ENCODE measurements at regions not wholly inside any gene's neighbourhood (a gene's known extent, or its start where the extent isn't known, plus 50 kb on each side); places are given as distances from the start of the nearest gene placed in this dataset.

DNA sequence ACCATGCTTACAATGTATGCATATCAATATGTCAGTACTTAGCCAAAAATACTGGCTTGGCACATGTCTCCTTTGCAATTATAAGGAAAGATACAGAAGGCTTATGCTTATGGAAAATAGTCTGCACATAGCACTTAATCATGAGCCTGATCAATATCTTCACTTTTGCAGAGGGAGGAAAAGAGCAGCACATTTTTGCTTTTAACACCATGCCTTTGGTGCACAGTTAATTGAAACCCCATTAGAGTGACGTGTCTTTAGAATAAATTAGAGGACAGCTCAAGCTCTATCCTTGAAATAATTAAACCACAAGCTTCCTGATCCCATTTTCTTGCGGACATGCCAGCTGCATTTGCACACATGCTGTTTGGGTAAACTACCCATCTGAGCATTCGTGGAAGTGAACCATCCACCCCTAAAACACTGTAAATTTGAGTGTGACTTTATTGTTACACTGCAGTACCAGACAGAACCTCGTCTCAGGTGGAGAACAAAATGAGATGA, 839.9 kb upstream of the MGAT4C start:
- Histone ChIP-seq H3K27me3 (ENCODE audit: insufficient read depth, low read length) (no peaks in the 10 kb centered on the region), H3K79me2 (ENCODE audit: insufficient read depth, low read length) (no peaks in the 10 kb centered on the region), H4K20me1 (ENCODE audit: insufficient read depth, low read length) (no peaks in the 10 kb centered on the region), H3K9me3 (ENCODE audit: insufficient read depth, low read depth, low read length) (no peaks in the 10 kb centered on the region), H3K4me1 (ENCODE audit: insufficient read depth, low read length) (no peaks in the 10 kb centered on the region), H2AFZ (ENCODE audit: low read depth, low read length) (no peak overlapping the region), H3K9ac (ENCODE audit: low read length) (no peak overlapping the region), H3K36me3 (ENCODE audit: insufficient read depth, low read length) (no peaks in the 10 kb centered on the region), H3K4me2 (ENCODE audit: low read length) (no peak overlapping the region), H3K4me3 (ENCODE audit: insufficient read depth, low read depth, low read length) (no peak overlapping the region), H3K27ac (ENCODE audit: low read depth, low read length) (no peak overlapping the region)
- H3K4me3 Mint-ChIP-seq (ENCODE audit: unreplicated experiment): no peak overlapping the region
- peaks cover 3% of the 10 kb centered on the region for H3K9me3 Mint-ChIP-seq (ENCODE audit: unreplicated experiment)
- TF ChIP-seq, protein P1, sequence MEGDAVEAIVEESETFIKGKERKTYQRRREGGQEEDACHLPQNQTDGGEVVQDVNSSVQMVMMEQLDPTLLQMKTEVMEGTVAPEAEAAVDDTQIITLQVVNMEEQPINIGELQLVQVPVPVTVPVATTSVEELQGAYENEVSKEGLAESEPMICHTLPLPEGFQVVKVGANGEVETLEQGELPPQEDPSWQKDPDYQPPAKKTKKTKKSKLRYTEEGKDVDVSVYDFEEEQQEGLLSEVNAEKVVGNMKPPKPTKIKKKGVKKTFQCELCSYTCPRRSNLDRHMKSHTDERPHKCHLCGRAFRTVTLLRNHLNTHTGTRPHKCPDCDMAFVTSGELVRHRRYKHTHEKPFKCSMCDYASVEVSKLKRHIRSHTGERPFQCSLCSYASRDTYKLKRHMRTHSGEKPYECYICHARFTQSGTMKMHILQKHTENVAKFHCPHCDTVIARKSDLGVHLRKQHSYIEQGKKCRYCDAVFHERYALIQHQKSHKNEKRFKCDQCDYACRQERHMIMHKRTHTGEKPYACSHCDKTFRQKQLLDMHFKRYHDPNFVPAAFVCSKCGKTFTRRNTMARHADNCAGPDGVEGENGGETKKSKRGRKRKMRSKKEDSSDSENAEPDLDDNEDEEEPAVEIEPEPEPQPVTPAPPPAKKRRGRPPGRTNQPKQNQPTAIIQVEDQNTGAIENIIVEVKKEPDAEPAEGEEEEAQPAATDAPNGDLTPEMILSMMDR (IDR thresholded peaks at IDR 0.05; ENCODE audit: insufficient read depth, low read depth, low read length): no peak
- no peak for TF ChIP-seq EZH2 (IDR thresholded peaks at IDR 0.05; ENCODE audit: insufficient read depth, low read length)
- H3K27me3 Mint-ChIP-seq (ENCODE audit: low read depth, unreplicated experiment): no peaks in the 10 kb centered on the region
- H3K4me1 Mint-ChIP-seq (ENCODE audit: low read depth, unreplicated experiment): peaks cover 26% of the 10 kb centered on the region
- H3K36me3 Mint-ChIP-seq (ENCODE audit: low read depth, unreplicated experiment): no peaks in the 10 kb centered on the region
- no peak overlapping the region for H3K27ac Mint-ChIP-seq (ENCODE audit: unreplicated experiment)
- FAIRE-seq (no peak), DNase-seq (ENCODE audit: low read depth) (no peak)

DNA sequence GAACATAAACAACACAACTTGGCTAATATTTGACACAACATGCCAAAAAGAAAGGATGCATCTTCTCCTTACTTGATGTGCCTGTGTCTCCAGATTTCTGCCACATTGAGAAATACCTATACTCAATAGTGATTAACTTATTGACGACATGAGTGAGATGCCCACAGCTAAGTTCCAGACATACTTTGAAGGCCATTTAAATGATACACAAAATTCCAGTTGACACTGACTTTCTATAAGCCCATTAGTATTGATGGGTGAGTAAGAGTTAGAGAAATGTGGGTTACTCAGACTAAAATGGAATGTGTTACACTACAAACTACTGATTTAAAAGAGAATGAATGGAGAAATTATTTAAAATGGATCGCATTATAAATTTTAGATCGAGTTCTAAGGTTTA, 838.2 kb upstream of the MGAT4C start:
- peaks cover 26% of the 10 kb centered on the region for H3K4me1 Mint-ChIP-seq (ENCODE audit: low read depth, unreplicated experiment)
- H3K27ac ChIP-seq (ENCODE audit: low read depth, low read length): no peak overlapping the region
- TF ChIP-seq, protein P1 (IDR thresholded peaks at IDR 0.05; ENCODE audit: insufficient read depth, low read depth, low read length): no peak
- TF ChIP-seq EZH2 (IDR thresholded peaks at IDR 0.05; ENCODE audit: insufficient read depth, low read length): no peak
- H3K9me3 ChIP-seq (ENCODE audit: insufficient read depth, low read depth, low read length): no peaks in the 10 kb centered on the region
- H3K9ac ChIP-seq (ENCODE audit: low read length): no peak overlapping the region
- FAIRE-seq: no peak
- H3K36me3 ChIP-seq (ENCODE audit: insufficient read depth, low read length): no peaks in the 10 kb centered on the region
- H2AFZ ChIP-seq (ENCODE audit: low read depth, low read length): no peak overlapping the region
- H3K27me3 Mint-ChIP-seq (ENCODE audit: low read depth, unreplicated experiment): no peaks in the 10 kb centered on the region
- no peak overlapping the region for H3K4me3 Mint-ChIP-seq (ENCODE audit: unreplicated experiment)
- no peaks in the 10 kb centered on the region for H3K4me1 ChIP-seq (ENCODE audit: insufficient read depth, low read length)
- no peak overlapping the region for H3K4me2 ChIP-seq (ENCODE audit: low read length)
- H4K20me1 ChIP-seq (ENCODE audit: insufficient read depth, low read length): no peaks in the 10 kb centered on the region
- H3K79me2 ChIP-seq (ENCODE audit: insufficient read depth, low read length): no peaks in the 10 kb centered on the region
- DNase-seq (ENCODE audit: low read depth): peak; percentile 70
- no peaks in the 10 kb centered on the region for H3K36me3 Mint-ChIP-seq (ENCODE audit: low read depth, unreplicated experiment)
- no peak overlapping the region for H3K4me3 ChIP-seq (ENCODE audit: insufficient read depth, low read depth, low read length)
- H3K27ac Mint-ChIP-seq (ENCODE audit: unreplicated experiment): peak overlapping the region; percentile 76
- no peaks in the 10 kb centered on the region for H3K27me3 ChIP-seq (ENCODE audit: insufficient read depth, low read length)
- no peaks in the 10 kb centered on the region for H3K9me3 Mint-ChIP-seq (ENCODE audit: unreplicated experiment)

DNA sequence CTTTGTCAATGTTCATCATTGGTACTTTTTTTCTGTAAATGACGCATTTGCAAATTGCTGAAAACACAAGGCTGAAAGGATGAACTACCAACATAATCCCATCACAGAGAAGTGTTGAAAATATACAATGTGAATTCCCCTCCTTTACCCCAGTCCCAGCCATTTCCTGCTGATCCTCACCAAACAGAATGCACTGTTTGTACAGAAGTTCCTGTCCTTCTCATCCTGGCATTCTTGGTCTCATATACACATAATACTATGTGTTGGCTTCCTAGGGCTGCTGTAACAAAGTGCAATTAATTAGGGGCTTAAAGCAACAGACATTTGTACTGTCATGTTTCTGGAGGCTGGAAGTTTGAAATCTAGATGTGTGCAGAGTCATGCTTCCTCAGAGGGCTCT, 836.2 kb upstream of the MGAT4C start:
- H3K27ac Mint-ChIP-seq (ENCODE audit: unreplicated experiment): peak overlapping the region; percentile 29
- no peaks in the 10 kb centered on the region for H3K27me3 ChIP-seq (ENCODE audit: insufficient read depth, low read length)
- no peak overlapping the region for H3K4me3 Mint-ChIP-seq (ENCODE audit: unreplicated experiment)
- FAIRE-seq (no peak), DNase-seq (ENCODE audit: low read depth) (no peak)
- H3K9me3 Mint-ChIP-seq (ENCODE audit: unreplicated experiment): no peaks in the 10 kb centered on the region
- H3K4me1 Mint-ChIP-seq (ENCODE audit: low read depth, unreplicated experiment): peaks cover 26% of the 10 kb centered on the region
- H3K36me3 ChIP-seq (ENCODE audit: insufficient read depth, low read length): no peaks in the 10 kb centered on the region
- H3K27ac ChIP-seq (ENCODE audit: low read depth, low read length): no peak overlapping the region
- H3K79me2 ChIP-seq (ENCODE audit: insufficient read depth, low read length): no peaks in the 10 kb centered on the region
- TF ChIP-seq EZH2 (IDR thresholded peaks at IDR 0.05; ENCODE audit: insufficient read depth, low read length): no peak
- TF ChIP-seq, protein P1 (IDR thresholded peaks at IDR 0.05; ENCODE audit: insufficient read depth, low read depth, low read length): no peak
- H3K9me3 ChIP-seq (ENCODE audit: insufficient read depth, low read depth, low read length): no peaks in the 10 kb centered on the region
- H3K4me1 ChIP-seq (ENCODE audit: insufficient read depth, low read length): no peaks in the 10 kb centered on the region
- H3K4me3 ChIP-seq (ENCODE audit: insufficient read depth, low read depth, low read length): no peak overlapping the region
- H3K4me2 ChIP-seq (ENCODE audit: low read length): no peak overlapping the region
- H3K9ac ChIP-seq (ENCODE audit: low read length): no peak overlapping the region
- H4K20me1 ChIP-seq (ENCODE audit: insufficient read depth, low read length): no peaks in the 10 kb centered on the region
- H3K27me3 Mint-ChIP-seq (ENCODE audit: low read depth, unreplicated experiment): no peaks in the 10 kb centered on the region
- no peaks in the 10 kb centered on the region for H3K36me3 Mint-ChIP-seq (ENCODE audit: low read depth, unreplicated experiment)
- H2AFZ ChIP-seq (ENCODE audit: low read depth, low read length): no peak overlapping the region

Data from astrocyte (in vitro differentiated cells and primary cell).